HT1080 (cell line): ENCODE measurements at regions not wholly inside any gene's neighbourhood (a gene's known extent, or its start where the extent isn't known, plus 50 kb on each side); places are given as distances from the start of the nearest gene placed in this dataset.

Source experiments
- DNase-seq: peaks from one replicate; pipeline ENCODE4 v3.0.0-alpha.2; 2015; ENCODE audit warnings: low read depth

- DNase-seq: no peak
Measured at GRCh38 chr5:110064603-110065268, 375.0 kb downstream of the MAN2A1 start.

DNA sequence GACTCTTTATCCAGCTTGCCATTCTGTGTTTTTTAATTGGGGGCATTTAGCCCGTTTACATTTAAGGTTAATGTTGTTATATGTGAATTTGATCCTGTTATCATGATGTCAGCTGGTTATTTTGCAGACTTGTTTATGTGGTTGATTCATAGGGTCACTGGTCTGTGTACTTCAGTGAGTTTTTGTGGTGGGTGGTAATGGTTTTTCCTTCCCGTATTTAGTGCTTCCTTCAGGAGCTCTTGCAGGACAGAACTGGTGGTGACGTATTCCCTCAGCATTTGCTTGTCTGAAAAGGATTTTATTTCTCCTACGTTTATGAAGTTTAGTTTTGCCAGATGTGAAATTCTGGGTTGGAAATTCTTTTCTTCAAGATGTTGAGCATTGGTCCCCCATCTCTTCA is 381.1 kb downstream of the MAN2A1 start:
- DNase-seq: no peak

DNA sequence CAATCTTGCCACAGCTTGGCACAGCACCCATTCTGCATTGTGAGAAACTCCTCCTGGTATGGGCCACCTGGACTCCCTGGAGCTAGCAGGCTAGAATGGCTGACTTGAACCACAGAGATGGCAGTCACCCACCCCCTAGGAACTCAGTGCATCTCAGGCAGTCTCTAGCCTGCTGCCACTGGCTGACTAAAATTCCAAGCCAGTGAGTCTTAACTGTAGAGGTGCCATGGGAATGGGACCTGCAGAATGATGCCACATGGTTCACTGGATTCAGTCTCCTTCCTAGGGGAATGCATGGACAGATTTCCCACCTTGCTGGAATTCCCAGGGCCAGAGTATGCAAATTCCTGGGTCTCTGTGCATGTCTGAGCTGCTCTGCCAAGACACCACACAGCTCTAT is 382.9 kb downstream of the MAN2A1 start:
- no peak for DNase-seq

DNA sequence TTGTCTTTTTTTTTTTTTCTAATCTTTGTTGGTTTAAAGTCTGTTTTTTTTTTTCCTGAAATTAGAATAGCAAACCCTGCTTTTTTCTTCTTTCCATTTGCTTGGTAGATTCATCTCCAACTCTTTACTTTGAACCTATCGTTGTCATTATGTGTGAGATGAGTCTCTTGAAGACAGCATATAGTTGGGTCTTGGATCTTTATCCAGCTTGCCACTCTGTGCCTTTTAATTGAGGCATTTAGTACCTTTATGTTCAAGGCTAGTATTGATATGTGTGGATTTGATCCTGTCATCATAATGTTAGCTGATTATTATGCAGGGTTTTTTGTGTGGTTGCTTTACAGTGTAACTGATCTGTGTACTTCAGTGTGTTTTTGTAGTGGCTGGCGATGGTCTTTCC is 383.8 kb downstream of the MAN2A1 start:
- no peak for DNase-seq

- no peak for DNase-seq
Measured at GRCh38 chr5:110075656-110076055, 385.9 kb downstream of the MAN2A1 start.

DNA sequence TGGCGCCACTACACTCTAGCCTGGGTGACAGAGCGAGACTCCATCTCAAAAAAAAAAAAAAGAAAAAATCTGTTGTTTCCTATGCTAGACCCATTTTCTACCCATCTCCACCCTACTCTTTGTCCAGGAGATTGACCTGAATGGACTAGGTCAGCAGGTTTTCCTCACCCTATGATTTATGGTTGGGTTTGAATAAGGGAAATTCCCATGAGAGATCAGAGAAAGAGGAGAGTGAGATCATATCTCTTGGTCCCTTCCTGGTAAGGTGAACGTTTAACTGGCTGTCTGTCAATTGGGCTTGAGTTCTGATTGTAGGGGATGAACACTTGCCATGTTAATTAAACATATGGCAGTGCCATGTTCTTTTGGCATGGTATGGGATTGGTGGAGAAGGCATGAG is 387.4 kb downstream of the MAN2A1 start:
- DNase-seq: no peak

GRCh38 chr5:110082194-110082593 is 392.5 kb downstream of the MAN2A1 start:
- no peak for DNase-seq

DNA sequence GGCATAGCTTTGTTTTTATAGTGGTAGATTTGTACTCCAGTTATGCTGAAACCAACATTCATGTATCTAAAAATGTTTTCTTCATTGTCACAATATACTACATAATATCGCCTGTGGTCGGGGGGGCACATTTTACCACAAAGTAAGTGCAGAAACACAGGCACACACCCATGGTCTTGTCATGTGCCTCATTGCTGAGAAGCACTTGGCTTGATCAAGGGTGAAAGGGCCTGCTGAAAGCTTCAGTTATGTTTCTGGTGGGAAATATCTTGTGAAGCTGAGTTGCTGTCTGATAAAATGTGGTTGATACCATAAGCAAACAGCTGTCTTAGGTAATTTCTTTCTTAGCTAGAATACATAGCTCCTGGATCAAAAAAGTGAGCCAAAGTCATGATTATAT is 393.1 kb downstream of the MAN2A1 start:
- no peak for DNase-seq

DNA sequence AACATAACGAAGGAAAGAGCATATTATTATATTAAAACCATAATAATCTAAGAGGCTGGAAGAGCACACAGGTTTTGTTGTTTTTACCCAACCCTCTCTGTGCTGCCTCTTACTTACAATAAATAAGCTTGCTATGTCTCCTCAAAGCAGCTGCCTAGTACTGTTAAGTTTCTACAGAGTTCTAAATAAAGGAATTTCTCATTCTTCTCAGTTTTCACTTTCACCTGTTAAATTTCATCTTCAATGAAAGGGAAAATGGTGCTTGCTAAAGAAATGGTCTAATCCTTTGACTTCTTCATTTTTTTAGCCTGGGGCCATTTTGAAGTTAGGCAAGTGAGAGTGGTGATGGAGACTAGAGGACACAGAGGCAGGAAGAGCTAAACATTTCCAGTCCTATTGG is 396.1 kb downstream of the MAN2A1 start:
- no peak for DNase-seq

- peak; percentile 74 for DNase-seq
Measured at GRCh38 chr5:110086658-110087388, 397.1 kb downstream of the MAN2A1 start.

DNA sequence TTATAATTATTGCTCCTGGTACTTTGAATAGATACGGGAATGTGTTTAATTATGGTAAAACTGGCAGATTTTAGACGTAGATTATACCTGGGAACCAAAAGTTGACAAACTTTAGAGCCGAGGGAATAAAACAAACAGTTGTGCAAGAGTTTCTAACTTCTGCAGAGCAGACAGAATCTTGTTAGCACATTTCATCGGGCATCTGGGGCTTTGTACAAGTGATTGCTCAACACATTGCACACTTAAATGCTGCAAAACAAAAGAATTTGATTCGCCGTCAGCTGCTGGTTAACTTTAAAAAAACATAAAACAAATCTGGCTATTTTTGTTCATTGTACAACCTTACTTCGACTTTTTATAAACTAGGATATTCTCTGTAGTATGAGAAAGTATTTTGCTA is 398.1 kb downstream of the MAN2A1 start:
- DNase-seq: no peak

GRCh38 chr5:110088676-110089436 is 399.1 kb downstream of the MAN2A1 start:
- DNase-seq: no peak

GRCh38 chr5:110092955-110093785 is 403.4 kb downstream of the MAN2A1 start:
- no peak for DNase-seq

GRCh38 chr5:110094109-110094508 is 404.4 kb downstream of the MAN2A1 start:
- no peak for DNase-seq

DNA sequence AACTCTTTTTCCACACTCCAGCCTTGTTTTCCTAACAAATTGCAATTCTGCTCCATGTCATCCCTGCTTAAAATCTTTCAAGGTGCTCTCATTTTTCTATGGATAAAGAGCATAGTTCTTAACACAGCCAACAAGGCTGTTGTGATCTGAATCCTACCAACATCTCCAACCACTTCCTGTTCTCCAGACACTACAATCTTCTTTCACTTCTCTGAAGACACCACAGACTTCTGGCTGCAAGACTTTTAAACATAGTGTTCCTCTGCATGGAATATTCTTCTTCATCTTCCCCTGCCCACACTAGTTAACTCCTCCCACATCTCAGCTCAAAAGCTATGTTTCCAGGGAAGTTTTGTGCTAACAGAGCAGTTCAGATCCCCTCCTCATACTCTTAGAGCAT is 404.8 kb downstream of the MAN2A1 start:
- DNase-seq: no peak

- no peak for DNase-seq
Measured at GRCh38 chr5:110096419-110096818, 406.7 kb downstream of the MAN2A1 start.

DNA sequence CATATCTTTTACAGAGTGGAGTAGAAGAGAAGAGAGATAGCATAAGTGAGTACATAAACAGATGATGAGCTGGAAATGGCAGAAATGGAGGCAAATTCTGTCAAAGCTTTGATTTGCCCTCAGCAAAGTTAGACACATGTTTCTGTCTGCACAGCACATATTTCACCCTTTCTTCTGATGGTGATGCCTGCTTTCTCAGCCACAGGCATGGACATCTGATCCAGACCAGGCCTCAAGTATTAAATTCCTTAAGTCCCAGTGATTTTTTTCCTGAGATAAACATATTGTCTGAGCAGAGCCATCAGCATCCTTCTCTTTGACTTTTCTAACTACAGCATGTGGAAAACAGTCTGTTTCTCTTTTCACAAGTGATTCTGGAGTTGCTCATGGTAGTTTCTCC is 409.8 kb downstream of the MAN2A1 start:
- no peak for DNase-seq

- DNase-seq: no peak
Measured at GRCh38 chr5:110103081-110103480, 413.4 kb downstream of the MAN2A1 start.

DNA sequence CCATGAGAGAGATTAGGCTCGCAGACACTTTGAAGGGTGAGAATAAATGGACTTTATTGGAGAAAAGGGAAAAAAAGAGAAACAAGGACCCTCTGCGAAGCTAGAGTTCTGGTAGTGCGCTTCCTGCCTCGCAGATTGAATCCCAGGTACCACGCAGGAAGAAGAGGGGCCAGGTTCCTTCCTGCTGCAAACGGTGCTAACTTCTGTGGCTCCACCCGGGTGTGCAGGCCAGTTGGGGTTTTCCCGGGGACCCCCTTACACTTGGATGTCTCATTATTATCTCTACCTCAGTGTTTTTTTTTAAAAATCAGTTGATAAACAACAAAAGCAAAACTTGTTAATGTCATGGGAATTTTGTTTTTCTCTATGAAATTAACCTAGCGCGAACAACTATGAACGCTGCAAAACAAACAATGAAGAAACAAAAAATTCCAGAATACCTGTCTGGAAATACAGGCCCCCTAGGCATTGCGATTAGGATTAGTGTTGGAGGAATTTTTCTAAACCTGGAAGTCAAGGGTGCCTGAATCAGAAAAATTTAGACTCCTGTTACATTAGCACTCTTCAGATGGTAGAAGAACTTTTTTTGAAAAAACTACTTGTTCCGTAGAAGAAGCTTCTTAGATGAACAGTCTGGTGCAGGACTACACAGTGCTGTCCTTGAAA is 414.5 kb downstream of the MAN2A1 start:
- no peak for DNase-seq

GRCh38 chr5:110104726-110105669 is 415.3 kb downstream of the MAN2A1 start:
- DNase-seq: no peak
